BJ (cell line): ENCODE measurements at regions not wholly inside any gene's neighbourhood (a gene's known extent, or its start where the extent isn't known, plus 50 kb on each side); places are given as distances from the start of the nearest gene placed in this dataset.

Experiments used
- CTCF ChIA-PET: fragments of 350-600 bp; formaldehyde crosslinking; extraction: SDS; loops from one replicate; lab custom pipeline; 2021; ENCODE audit warnings: antibody characterized with exemption, inconsistent platforms; lab: Yijun Ruan, JAX
- POLR2A ChIA-PET: fragments of 300-600 bp; sonication (Branson Sonifier 250); formaldehyde crosslinking; extraction: SDS; loops from one replicate; lab custom pipeline; 2021; ENCODE audit warnings: antibody characterized with exemption; lab: Charles Lee
- DNase-seq: peaks from one replicate; pipeline ENCODE4 v3.0.0-alpha.2; 2011; ENCODE audit warnings: low read depth
- H3K27me3 ChIP-seq: 2 replicates; pipeline ENCODE4 v1.6.0; 2011; ENCODE audit warnings: low read length; ENCODE audit not compliant: control insufficient read depth, insufficient read depth
- H3K36me3 ChIP-seq: 2 replicates; pipeline ENCODE4 v1.5.1; 2011; ENCODE audit warnings: low read length; ENCODE audit not compliant: control insufficient read depth, insufficient read depth
- H3K4me3 ChIP-seq: 2 replicates; pipeline ENCODE4 v1.5.1; 2011; ENCODE audit warnings: low read depth, mild to moderate bottlenecking, control low read depth, low read length
- TF ChIP-seq, protein P1 (sequence below): IDR thresholded peaks from 2 replicates; pipeline ENCODE4 v1.5.1; 2011; ENCODE audit warnings: low read depth, mild to moderate bottlenecking, control low read depth, inconsistent platforms, low read length, moderate library complexity; ENCODE audit not compliant: insufficient read depth

- Histone ChIP-seq H3K4me3 (no peak overlapping the region), H3K36me3 (no peaks in the 10 kb centered on the region), H3K27me3 (no peaks in the 10 kb centered on the region)
- TF ChIP-seq, protein P1, sequence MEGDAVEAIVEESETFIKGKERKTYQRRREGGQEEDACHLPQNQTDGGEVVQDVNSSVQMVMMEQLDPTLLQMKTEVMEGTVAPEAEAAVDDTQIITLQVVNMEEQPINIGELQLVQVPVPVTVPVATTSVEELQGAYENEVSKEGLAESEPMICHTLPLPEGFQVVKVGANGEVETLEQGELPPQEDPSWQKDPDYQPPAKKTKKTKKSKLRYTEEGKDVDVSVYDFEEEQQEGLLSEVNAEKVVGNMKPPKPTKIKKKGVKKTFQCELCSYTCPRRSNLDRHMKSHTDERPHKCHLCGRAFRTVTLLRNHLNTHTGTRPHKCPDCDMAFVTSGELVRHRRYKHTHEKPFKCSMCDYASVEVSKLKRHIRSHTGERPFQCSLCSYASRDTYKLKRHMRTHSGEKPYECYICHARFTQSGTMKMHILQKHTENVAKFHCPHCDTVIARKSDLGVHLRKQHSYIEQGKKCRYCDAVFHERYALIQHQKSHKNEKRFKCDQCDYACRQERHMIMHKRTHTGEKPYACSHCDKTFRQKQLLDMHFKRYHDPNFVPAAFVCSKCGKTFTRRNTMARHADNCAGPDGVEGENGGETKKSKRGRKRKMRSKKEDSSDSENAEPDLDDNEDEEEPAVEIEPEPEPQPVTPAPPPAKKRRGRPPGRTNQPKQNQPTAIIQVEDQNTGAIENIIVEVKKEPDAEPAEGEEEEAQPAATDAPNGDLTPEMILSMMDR, result no peak
- ChIA-PET CTCF (no interaction called here), POLR2A (no interaction called here)
- DNase-seq, result no peak
Measured at GRCh38 chr4:62591756-62592155, 1391.6 kb downstream of the ADGRL3 start.

- CTCF ChIA-PET, result interaction anchor here (0.7 kb wide), 1 partner anchor 17 kb away, joined by 3 read pairs; no protein-coding TSS in a partner anchor
- TF ChIP-seq, protein P1, result no peak
Measured at GRCh38 chr4:62588671-62589070, 1388.5 kb downstream of the ADGRL3 start.

GRCh38 chr4:62571494-62571893 lies 1371.4 kb downstream of the ADGRL3 start:
- no peak for DNase-seq
- TF ChIP-seq, protein P1, result no peak
- Histone ChIP-seq H3K4me3 (no peak overlapping the region), H3K27me3 (no peaks in the 10 kb centered on the region), H3K36me3 (no peaks in the 10 kb centered on the region)
- ChIA-PET POLR2A (no interaction called here), CTCF (interaction anchor here (0.7 to 0.9 kb wide), 2 partner anchors 13 to 17 kb away, joined by 3 read pairs; no protein-coding TSS in a partner anchor)

More at GRCh38 chr4:62588671-62589070, 1388.5 kb downstream of the ADGRL3 start:
- no peak overlapping the region for H3K4me3 ChIP-seq
- no peak for DNase-seq
- POLR2A ChIA-PET, result no interaction called here
- no peaks in the 10 kb centered on the region for H3K36me3 ChIP-seq
- no peaks in the 10 kb centered on the region for H3K27me3 ChIP-seq

- TF ChIP-seq, protein P1, result no peak
- ChIA-PET POLR2A (no interaction called here), CTCF (no interaction called here)
- H3K36me3 ChIP-seq, result no peaks in the 10 kb centered on the region
- H3K27me3 ChIP-seq, result no peaks in the 10 kb centered on the region
- H3K4me3 ChIP-seq, result no peak overlapping the region
- no peak for DNase-seq
Measured at GRCh38 chr4:62560858-62561257, 1360.7 kb downstream of the ADGRL3 start.

- TF ChIP-seq, protein P1, result no peak
- H3K27me3 ChIP-seq, result no peaks in the 10 kb centered on the region
- no peaks in the 10 kb centered on the region for H3K36me3 ChIP-seq
- POLR2A ChIA-PET, result no interaction called here
- DNase-seq, result no peak
- CTCF ChIA-PET, result no interaction called here
- H3K4me3 ChIP-seq, result no peak overlapping the region
Measured at GRCh38 chr4:62550121-62550520, 1350.0 kb downstream of the ADGRL3 start.
